ENCODE measurements at regions not wholly inside any gene's neighbourhood (a gene's known extent, or its start where the extent isn't known, plus 50 kb on each side); places are given as distances from the start of the nearest gene placed in this dataset.
"Not testable (repeated sequence)": the region's sequence is repeated elsewhere in the genome, so short reads cannot be mapped to it uniquely, and the experiment has no call there.

GRCh38 chr12:67539329-67539728 lies 109.2 kb upstream of the DYRK2 start:
- no peak for DNase-seq

- no peak for DNase-seq
These were observed 108.6 kb upstream of the DYRK2 start for GRCh38 chr12:67539946-67540345.

- no peak for DNase-seq
These were observed 107.5 kb upstream of the DYRK2 start for GRCh38 chr12:67540920-67541624.

GRCh38 chr12:67541625-67541991 lies 106.9 kb upstream of the DYRK2 start:
- peak in 1 of 2 experiments; percentile 40 for DNase-seq

GRCh38 chr12:67543021-67543770 lies 105.3 kb upstream of the DYRK2 start:
- DNase-seq, result no peak

GRCh38 chr12:67545298-67545697 lies 103.2 kb upstream of the DYRK2 start:
- no peak for DNase-seq

- DNase-seq, result no peak
These were observed 101.8 kb upstream of the DYRK2 start for GRCh38 chr12:67546746-67547145.

- DNase-seq, result not testable (repeated sequence)
These were observed 93.3 kb upstream of the DYRK2 start for GRCh38 chr12:67555075-67555717.

- no peak for DNase-seq
These were observed 89.8 kb upstream of the DYRK2 start for GRCh38 chr12:67558775-67559174.

GRCh38 chr12:67559751-67560150 lies 88.8 kb upstream of the DYRK2 start:
- no peak for DNase-seq

- DNase-seq, result no peak
These were observed 85.8 kb upstream of the DYRK2 start for GRCh38 chr12:67562513-67563287.

- DNase-seq, result no peak
These were observed 80.5 kb upstream of the DYRK2 start for GRCh38 chr12:67568055-67568454.

- peak; percentile 21 to 37 for DNase-seq
These were observed 76.1 kb upstream of the DYRK2 start for GRCh38 chr12:67572492-67572891.

- no peak for DNase-seq
These were observed 75.0 kb upstream of the DYRK2 start for GRCh38 chr12:67573566-67573965.

- no peak for DNase-seq
These were observed 69.4 kb upstream of the DYRK2 start for GRCh38 chr12:67578976-67579661.

- no peak for DNase-seq
These were observed 68.9 kb upstream of the DYRK2 start for GRCh38 chr12:67579662-67580003.

GRCh38 chr12:67582238-67582834 lies 66.2 kb upstream of the DYRK2 start:
- no peak for DNase-seq

GRCh38 chr12:67582844-67583243 lies 65.7 kb upstream of the DYRK2 start:
- DNase-seq, result no peak

GRCh38 chr12:67586951-67587350 lies 61.6 kb upstream of the DYRK2 start:
- DNase-seq, result no peak

GRCh38 chr12:67589078-67589477 lies 59.5 kb upstream of the DYRK2 start:
- no peak for DNase-seq

GRCh38 chr12:67590149-67590790 lies 58.3 kb upstream of the DYRK2 start:
- no peak for DNase-seq
